HG02885 (cell line): ENCODE measurements at regions not wholly inside any gene's neighbourhood (a gene's known extent, or its start where the extent isn't known, plus 50 kb on each side); places are given as distances from the start of the nearest gene placed in this dataset.

Source experiments
- ATAC-seq: cut with Tn5 transposase; IDR thresholded peaks from one replicate; pipeline ENCODE4 v1.9.1; 2021; ENCODE audit warnings: mild to moderate bottlenecking; ENCODE audit not compliant: unreplicated experiment, poor library complexity

DNA sequence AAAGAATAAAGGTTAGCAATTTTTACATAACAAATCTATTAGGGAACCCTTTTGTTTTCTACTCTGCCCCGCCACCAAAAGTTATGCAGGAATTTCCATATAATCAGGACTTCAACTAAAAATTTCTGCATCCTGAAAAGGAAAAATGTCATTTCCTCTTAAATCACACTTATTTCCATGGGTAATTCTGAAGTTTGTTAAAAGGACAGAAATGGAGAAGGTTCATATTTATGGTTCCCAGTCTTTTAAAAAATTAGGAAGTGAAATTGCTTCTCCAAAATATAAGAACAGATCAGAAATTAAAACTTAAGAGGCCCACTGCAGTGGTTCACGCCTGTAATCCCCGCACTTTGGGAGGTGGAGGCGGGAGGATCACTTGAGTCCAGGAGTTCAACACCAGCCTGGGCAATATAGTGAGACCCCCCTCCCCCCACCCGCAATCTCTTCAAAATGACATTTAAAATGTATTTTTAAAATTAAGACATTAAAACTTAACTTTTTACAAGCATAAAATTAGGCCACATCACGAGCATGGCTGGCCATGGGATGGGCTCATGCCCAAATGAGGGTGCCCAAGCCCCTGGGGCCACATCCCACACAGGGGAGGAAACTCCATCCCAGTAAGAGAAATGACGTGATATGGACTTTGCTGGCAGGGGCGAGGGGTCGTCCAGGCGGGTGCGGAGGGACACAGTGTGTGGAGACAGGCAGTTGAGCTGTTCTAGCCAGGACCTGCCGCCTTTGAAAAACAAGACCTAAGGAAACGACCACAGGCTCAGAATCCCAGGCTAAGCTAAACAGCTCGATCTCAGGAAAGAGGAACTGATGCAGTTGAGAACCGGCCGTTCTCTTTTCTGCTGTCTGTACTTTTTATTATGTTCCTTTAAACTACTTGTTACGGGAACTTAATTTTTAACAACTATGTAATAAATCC is 51.3 kb upstream of the NFE2L3 start:
- ATAC-seq, result no peak

DNA sequence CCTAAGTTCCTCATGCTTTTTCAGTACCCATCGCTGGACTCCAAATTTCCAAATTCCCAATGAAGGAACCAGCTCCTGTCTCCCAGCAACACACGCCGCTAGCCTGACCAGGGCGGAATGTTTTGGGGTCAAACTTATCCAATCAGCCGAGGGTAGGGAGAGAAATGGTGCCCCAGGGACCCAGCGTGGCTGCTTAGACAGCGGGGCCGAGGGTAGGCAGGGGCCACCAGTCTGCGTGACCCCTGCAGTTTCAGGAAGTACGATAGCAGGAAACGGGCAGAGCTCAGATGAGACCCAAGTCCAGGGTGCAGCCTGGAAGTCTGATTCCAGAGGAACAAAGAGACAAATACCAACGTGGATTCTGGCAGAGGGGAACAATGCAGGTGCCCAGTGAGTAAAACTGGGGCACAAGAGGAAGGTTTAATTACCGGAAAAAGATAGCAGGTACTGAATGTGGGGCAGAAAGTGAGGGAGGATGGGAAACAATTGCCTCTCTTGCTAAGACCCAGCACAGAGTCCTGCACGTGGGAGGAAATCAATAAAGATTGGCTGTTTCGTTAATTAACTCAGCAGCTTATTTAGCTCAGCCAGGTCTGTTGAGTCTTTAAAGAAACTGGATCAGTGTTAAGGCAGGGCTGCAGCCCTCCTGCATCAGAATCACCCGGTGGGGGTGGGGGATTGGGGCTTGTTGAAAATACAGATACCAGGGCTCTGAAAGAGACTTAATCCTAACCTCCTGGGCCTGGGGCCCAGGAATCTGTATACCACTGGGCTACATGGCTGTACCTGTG is 50.4 kb upstream of the NFE2L3 start:
- peak; percentile 49 for ATAC-seq

DNA sequence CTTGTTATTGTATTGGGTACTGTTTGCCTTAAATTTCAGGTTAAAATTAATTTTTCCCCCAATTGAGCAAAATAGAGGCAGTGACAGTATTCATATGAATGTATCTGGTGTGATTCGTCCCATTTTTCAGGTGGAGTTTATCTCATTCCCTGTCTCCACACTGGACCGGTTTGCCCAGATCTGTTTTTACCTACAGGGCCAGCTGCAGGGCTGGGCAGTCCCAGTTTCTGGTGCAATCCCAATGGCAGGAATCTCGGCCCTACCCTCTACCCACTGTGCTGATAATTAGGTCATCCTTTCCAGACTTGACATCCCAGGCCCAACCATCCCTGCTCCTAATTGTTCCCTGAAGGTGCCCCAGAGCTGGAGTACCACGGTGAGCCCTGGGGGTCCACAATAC is 49.8 kb upstream of the NFE2L3 start:
- no peak for ATAC-seq
